ENCODE measurements at regions not wholly inside any gene's neighbourhood (a gene's known extent, or its start where the extent isn't known, plus 50 kb on each side); places are given as distances from the start of the nearest gene placed in this dataset.
"Not testable (repeated sequence)": the region's sequence is repeated elsewhere in the genome, so short reads cannot be mapped to it uniquely, and the experiment has no call there.

GRCh38 chrX:76550016-76550415 is 122.5 kb downstream of the MAGEE1 start:
- H3K9me3 Mint-ChIP-seq (ENCODE audit: low read depth, unreplicated experiment), result peaks cover 12% of the 10 kb centered on the region
- intact Hi-C loops (cut with micrococcal nuclease; ENCODE audit: unreplicated experiment), result no loop called here
- TF ChIP-seq CTCF (IDR thresholded peaks at IDR 0.05; ENCODE audit: unreplicated experiment), result no peak

GRCh38 chrX:76555269-76555668 is 127.8 kb downstream of the MAGEE1 start:
- DNase-seq, result no peak
- BruUV-seq (replicated peaks), result no TSS peak
- Mint-ChIP-seq H3K27ac (ENCODE audit: unreplicated experiment) (no peak overlapping the region), H3K36me3 (ENCODE audit: insufficient read depth, unreplicated experiment) (no peaks in the 10 kb centered on the region), H3K27me3 (ENCODE audit: unreplicated experiment) (no peaks in the 10 kb centered on the region), H3K4me3 (ENCODE audit: low read depth, unreplicated experiment) (no peak overlapping the region), H3K9me3 (ENCODE audit: low read depth, unreplicated experiment) (no peaks in the 10 kb centered on the region), H3K4me1 (ENCODE audit: low read depth, unreplicated experiment) (no peaks in the 10 kb centered on the region)
- no peak for TF ChIP-seq CTCF (IDR thresholded peaks at IDR 0.05; ENCODE audit: unreplicated experiment)
- intact Hi-C loops (cut with micrococcal nuclease; ENCODE audit: unreplicated experiment), result no loop called here
- CTCF ChIA-PET, result no interaction called here

More at GRCh38 chrX:76550016-76550415, 122.5 kb downstream of the MAGEE1 start:
- peak; percentile 0 for DNase-seq
- H3K27me3 Mint-ChIP-seq (ENCODE audit: unreplicated experiment), result no peaks in the 10 kb centered on the region
- H3K4me1 Mint-ChIP-seq (ENCODE audit: low read depth, unreplicated experiment), result no peaks in the 10 kb centered on the region
- no peak overlapping the region for H3K27ac Mint-ChIP-seq (ENCODE audit: unreplicated experiment)
- CTCF ChIA-PET, result no interaction called here
- H3K36me3 Mint-ChIP-seq (ENCODE audit: insufficient read depth, unreplicated experiment), result no peaks in the 10 kb centered on the region
- BruUV-seq (replicated peaks), result no TSS peak
- H3K4me3 Mint-ChIP-seq (ENCODE audit: low read depth, unreplicated experiment), result no peak overlapping the region

DNA sequence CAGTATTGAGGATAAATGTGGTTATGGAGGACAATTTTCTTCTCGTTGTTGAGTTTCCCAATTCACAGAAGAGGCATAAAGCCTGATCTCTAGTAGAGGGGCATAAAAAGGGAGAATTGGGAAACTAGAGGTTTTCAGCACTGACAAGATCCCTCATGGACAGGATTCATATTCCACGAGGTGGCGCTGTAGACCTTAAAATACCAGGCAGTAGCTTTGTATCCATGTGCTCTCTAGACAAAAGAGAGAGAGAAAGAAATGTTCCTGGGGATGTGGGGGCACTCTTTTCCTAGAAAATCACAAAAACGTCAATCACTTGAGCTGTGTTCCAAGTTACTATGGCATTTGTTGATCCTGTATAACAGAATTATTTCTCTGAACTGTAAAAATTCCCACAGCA is 128.3 kb downstream of the MAGEE1 start:
- CTCF ChIA-PET, result no interaction called here
- H3K27ac Mint-ChIP-seq (ENCODE audit: unreplicated experiment), result no peak overlapping the region
- H3K4me1 Mint-ChIP-seq (ENCODE audit: low read depth, unreplicated experiment), result no peaks in the 10 kb centered on the region
- BruUV-seq (replicated peaks), result no TSS peak
- H3K9me3 Mint-ChIP-seq (ENCODE audit: low read depth, unreplicated experiment), result peaks cover 3% of the 10 kb centered on the region
- no peaks in the 10 kb centered on the region for H3K36me3 Mint-ChIP-seq (ENCODE audit: insufficient read depth, unreplicated experiment)
- H3K27me3 Mint-ChIP-seq (ENCODE audit: unreplicated experiment), result no peaks in the 10 kb centered on the region
- no peak overlapping the region for H3K4me3 Mint-ChIP-seq (ENCODE audit: low read depth, unreplicated experiment)
- intact Hi-C loops (cut with micrococcal nuclease; ENCODE audit: unreplicated experiment), result no loop called here
- DNase-seq, result peak; percentile 5
- TF ChIP-seq CTCF (IDR thresholded peaks at IDR 0.05; ENCODE audit: unreplicated experiment), result no peak

DNA sequence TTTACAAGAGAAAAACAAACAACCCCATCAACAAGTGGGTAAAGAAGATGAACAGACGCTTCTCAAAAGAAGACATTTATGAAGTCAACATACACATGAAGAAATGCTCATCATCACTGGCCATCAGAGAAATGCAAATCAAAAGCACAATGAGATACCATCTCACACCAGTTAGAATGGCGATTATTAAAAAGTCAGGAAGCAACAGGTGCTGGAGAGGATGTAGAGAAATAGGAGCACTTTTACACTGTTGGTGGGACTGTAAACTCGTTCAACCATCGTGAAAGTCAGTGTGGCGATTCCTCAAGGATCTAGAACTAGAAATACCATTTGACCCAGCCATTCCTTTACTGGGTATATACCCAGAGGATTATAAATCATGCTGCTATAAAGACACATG is 137.3 kb downstream of the MAGEE1 start:
- H3K27me3 Mint-ChIP-seq (ENCODE audit: unreplicated experiment); H3K4me3 Mint-ChIP-seq (ENCODE audit: low read depth, unreplicated experiment); DNase-seq; H3K4me1 Mint-ChIP-seq (ENCODE audit: low read depth, unreplicated experiment); intact Hi-C loops (cut with micrococcal nuclease; ENCODE audit: unreplicated experiment); H3K27ac Mint-ChIP-seq (ENCODE audit: unreplicated experiment); CTCF ChIA-PET; BruUV-seq (replicated peaks); H3K36me3 Mint-ChIP-seq (ENCODE audit: insufficient read depth, unreplicated experiment): not testable (repeated sequence)
- H3K9me3 Mint-ChIP-seq (ENCODE audit: low read depth, unreplicated experiment), result peaks cover 25% of the 10 kb centered on the region

- H3K4me1 Mint-ChIP-seq (ENCODE audit: low read depth, unreplicated experiment), result no peaks in the 10 kb centered on the region
- H3K27me3 Mint-ChIP-seq (ENCODE audit: unreplicated experiment), result no peaks in the 10 kb centered on the region
- H3K36me3 Mint-ChIP-seq (ENCODE audit: insufficient read depth, unreplicated experiment), result no peaks in the 10 kb centered on the region
- no peak for DNase-seq
- H3K27ac Mint-ChIP-seq (ENCODE audit: unreplicated experiment), result no peak overlapping the region
- no peak overlapping the region for H3K4me3 Mint-ChIP-seq (ENCODE audit: low read depth, unreplicated experiment)
- BruUV-seq (replicated peaks), result no TSS peak
- intact Hi-C loops (cut with micrococcal nuclease; ENCODE audit: unreplicated experiment), result no loop called here
- peaks cover 27% of the 10 kb centered on the region for H3K9me3 Mint-ChIP-seq (ENCODE audit: low read depth, unreplicated experiment)
- no peak for TF ChIP-seq CTCF (IDR thresholded peaks at IDR 0.05; ENCODE audit: unreplicated experiment)
- CTCF ChIA-PET, result no interaction called here
Observed at GRCh38 chrX:76605390-76605789, 177.9 kb downstream of the MAGEE1 start.

Measured in Calu3 (cell line).